ENCODE measurements at regions not wholly inside any gene's neighbourhood (a gene's known extent, or its start where the extent isn't known, plus 50 kb on each side); places are given as distances from the start of the nearest gene placed in this dataset.

DNA sequence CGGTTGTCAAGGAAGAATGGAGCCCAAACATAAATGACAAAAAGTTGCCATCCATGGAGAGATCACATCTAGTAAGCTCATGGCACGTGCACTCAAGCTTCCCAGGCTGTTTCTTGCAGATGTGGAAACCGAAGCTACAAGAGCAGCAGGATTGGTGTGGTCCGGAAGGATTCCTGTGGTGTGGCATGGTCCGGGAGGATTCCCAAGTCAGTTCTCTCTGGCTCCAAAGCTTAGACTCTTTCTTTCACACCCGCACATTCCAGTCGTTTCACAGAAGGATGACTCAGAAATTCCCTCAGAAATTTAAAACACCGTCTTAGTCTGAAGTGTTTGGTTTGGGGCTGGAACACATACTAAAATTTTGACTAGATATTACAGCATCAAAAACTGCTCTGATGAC lies 78.0 kb upstream of the DRD2 start:
- Histone ChIP-seq H3K9me3 (no peaks in the 10 kb centered on the region), H3K27me3 (replicated peaks; ENCODE audit: insufficient read depth) (no peaks in the 10 kb centered on the region), H3K4me1 (ENCODE audit: control insufficient read depth in 1 of 2, low read depth in 2 of 2) (peaks cover 3 to 30% of the 10 kb centered on the region in 2 donors), H3K27ac (no peak overlapping the region), H3K36me3 (no peaks in the 10 kb centered on the region), H3K4me3 (peak overlapping the region; percentile 7)
- no peak for ATAC-seq (ENCODE audit: insufficient number of reproducible peaks, low FRiP score, low read depth)
- no peak for DNase-seq (ENCODE audit: low spot score)
- TF ChIP-seq, protein P1, sequence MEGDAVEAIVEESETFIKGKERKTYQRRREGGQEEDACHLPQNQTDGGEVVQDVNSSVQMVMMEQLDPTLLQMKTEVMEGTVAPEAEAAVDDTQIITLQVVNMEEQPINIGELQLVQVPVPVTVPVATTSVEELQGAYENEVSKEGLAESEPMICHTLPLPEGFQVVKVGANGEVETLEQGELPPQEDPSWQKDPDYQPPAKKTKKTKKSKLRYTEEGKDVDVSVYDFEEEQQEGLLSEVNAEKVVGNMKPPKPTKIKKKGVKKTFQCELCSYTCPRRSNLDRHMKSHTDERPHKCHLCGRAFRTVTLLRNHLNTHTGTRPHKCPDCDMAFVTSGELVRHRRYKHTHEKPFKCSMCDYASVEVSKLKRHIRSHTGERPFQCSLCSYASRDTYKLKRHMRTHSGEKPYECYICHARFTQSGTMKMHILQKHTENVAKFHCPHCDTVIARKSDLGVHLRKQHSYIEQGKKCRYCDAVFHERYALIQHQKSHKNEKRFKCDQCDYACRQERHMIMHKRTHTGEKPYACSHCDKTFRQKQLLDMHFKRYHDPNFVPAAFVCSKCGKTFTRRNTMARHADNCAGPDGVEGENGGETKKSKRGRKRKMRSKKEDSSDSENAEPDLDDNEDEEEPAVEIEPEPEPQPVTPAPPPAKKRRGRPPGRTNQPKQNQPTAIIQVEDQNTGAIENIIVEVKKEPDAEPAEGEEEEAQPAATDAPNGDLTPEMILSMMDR (IDR thresholded peaks at IDR 0.05) = no peak

GRCh38 chr11:113552271-113552670 lies 77.1 kb upstream of the DRD2 start:
- Histone ChIP-seq H3K27me3 (replicated peaks; ENCODE audit: insufficient read depth) (no peaks in the 10 kb centered on the region), H3K4me1 (ENCODE audit: control insufficient read depth in 1 of 2, low read depth in 2 of 2) (peaks cover 3 to 30% of the 10 kb centered on the region in 2 donors), H3K27ac (no peak overlapping the region), H3K4me3 (no peak overlapping the region), H3K9me3 (no peaks in the 10 kb centered on the region), H3K36me3 (no peaks in the 10 kb centered on the region)
- TF ChIP-seq, protein P1 (IDR thresholded peaks at IDR 0.05) = no peak
- no peak for ATAC-seq (ENCODE audit: insufficient number of reproducible peaks, low FRiP score, low read depth)
- no peak for DNase-seq (ENCODE audit: low spot score)

- no peaks in the 10 kb centered on the region for H3K27me3 ChIP-seq (replicated peaks; ENCODE audit: insufficient read depth)
- no peak overlapping the region for H3K27ac ChIP-seq
- TF ChIP-seq, protein P1 (IDR thresholded peaks at IDR 0.05) = no peak
- H3K9me3 ChIP-seq = no peaks in the 10 kb centered on the region
- H3K4me1 ChIP-seq (ENCODE audit: control insufficient read depth in 1 of 2, low read depth in 2 of 2) = peaks cover 3 to 30% of the 10 kb centered on the region in 2 donors
- no peak for ATAC-seq (ENCODE audit: insufficient number of reproducible peaks, low FRiP score, low read depth)
- DNase-seq (ENCODE audit: low spot score) = no peak
- H3K4me3 ChIP-seq = no peak overlapping the region
- H3K36me3 ChIP-seq = no peaks in the 10 kb centered on the region
Measured at GRCh38 chr11:113551645-113552044, 76.4 kb upstream of the DRD2 start.

DNA sequence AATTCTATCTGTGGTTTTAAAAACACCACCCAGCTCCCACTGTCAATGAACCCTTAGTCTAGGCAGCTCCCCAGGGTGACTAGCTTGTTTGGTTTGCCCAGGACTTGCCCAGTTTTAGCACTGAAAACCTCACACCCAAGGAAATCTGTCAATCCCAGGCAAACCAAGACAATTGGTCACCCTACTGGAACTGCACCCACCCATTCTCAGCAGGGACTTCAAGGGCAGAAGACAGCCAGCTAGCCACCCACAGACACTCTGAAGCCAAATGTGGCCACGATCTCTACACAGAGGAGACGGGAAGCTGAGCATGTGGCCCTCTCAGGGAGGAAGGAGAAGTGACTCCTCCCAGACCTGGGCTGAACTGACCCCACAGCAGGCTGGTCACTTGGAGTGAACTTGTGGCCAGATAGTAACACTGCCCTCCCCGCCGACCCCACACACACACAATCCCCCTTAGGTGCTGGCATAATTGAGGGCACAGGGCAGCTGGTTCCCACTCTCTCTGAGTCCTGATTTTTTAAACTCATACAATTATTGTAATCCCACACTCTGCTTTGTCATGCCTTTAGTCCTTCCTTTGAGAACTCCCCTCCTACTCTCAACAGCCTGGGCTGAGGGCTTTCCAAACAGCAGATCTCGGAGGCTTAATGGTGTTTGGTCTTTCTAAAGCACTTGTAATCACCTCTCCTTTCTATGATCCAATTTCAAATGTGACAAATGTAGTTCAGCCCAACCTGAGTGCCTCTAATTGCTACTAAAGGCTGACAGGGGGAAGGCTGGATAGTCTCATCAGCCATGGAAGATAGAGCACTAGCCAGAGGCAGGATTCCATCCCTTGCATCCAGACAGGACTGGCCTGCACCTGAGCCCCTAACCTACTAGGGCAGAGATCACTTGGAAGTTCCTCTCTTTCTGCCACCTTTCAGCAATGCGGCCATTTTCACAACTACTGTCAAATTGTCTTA lies 74.7 kb upstream of the DRD2 start:
- TF ChIP-seq, protein P1 (IDR thresholded peaks at IDR 0.05) = no peak
- H3K27me3 ChIP-seq (replicated peaks; ENCODE audit: insufficient read depth) = no peaks in the 10 kb centered on the region
- ATAC-seq (ENCODE audit: insufficient number of reproducible peaks, low FRiP score, low read depth) = no peak

GRCh38 chr11:113549061-113549460 lies 73.9 kb upstream of the DRD2 start:
- DNase-seq (ENCODE audit: low spot score) (no peak), ATAC-seq (ENCODE audit: insufficient number of reproducible peaks, low FRiP score, low read depth) (no peak)
- no peak overlapping the region for H3K27ac ChIP-seq
- TF ChIP-seq, protein P1 (IDR thresholded peaks at IDR 0.05) = no peak
- H3K27me3 ChIP-seq (replicated peaks; ENCODE audit: insufficient read depth) = no peaks in the 10 kb centered on the region
- H3K9me3 ChIP-seq = no peaks in the 10 kb centered on the region
- H3K4me1 ChIP-seq (ENCODE audit: control insufficient read depth in 1 of 2, low read depth in 2 of 2) = peaks cover 3 to 14% of the 10 kb centered on the region in 2 donors
- no peak overlapping the region for H3K4me3 ChIP-seq
- H3K36me3 ChIP-seq = no peaks in the 10 kb centered on the region

More for the DNA sequence above, 74.7 kb upstream of the DRD2 start:
- no peak overlapping the region for H3K4me3 ChIP-seq
- no peak overlapping the region for H3K27ac ChIP-seq
- no peaks in the 10 kb centered on the region for H3K36me3 ChIP-seq
- no peak for DNase-seq (ENCODE audit: low spot score)
- peaks cover 3 to 21% of the 10 kb centered on the region in 2 donors for H3K4me1 ChIP-seq (ENCODE audit: control insufficient read depth in 1 of 2, low read depth in 2 of 2)
- H3K9me3 ChIP-seq = no peaks in the 10 kb centered on the region
